H9 (cell line): ENCODE measurements at regions not wholly inside any gene's neighbourhood (a gene's known extent, or its start where the extent isn't known, plus 50 kb on each side); places are given as distances from the start of the nearest gene placed in this dataset.

ENCODE experiments used
- DNase-seq: peaks from one replicate; pipeline ENCODE4 v3.0.0-alpha.2; 2017
- H2AFZ ChIP-seq: one replicate; pipeline ENCODE4 v1.6.1; 2013; ENCODE audit warnings: mild to moderate bottlenecking, low read length, control low read depth, moderate library complexity
- H2AK5ac ChIP-seq: 2 replicates; pipeline ENCODE4 v1.6.1; 2013; ENCODE audit warnings: low read length, control low read depth, mixed read lengths; ENCODE audit not compliant: insufficient read length
- H2BK120ac ChIP-seq: one replicate; pipeline ENCODE4 v1.6.1; 2013; ENCODE audit warnings: low read depth, mild to moderate bottlenecking, low read length, control low read depth, inconsistent platforms; ENCODE audit not compliant: poor library complexity, severe bottlenecking
- H2BK12ac ChIP-seq: 2 replicates; pipeline ENCODE4 v1.6.1; 2013; ENCODE audit warnings: low read length, control low read depth, mixed read lengths, low read depth; ENCODE audit not compliant: insufficient read length
- H2BK15ac ChIP-seq: 2 replicates; pipeline ENCODE4 v1.6.1; 2013; ENCODE audit warnings: low read depth, low read length, control low read depth
- H2BK20ac ChIP-seq: one replicate; pipeline ENCODE4 v1.6.1; 2013; ENCODE audit warnings: low read depth, mild to moderate bottlenecking, low read length, control low read depth, inconsistent platforms; ENCODE audit not compliant: poor library complexity, severe bottlenecking
- H2BK5ac ChIP-seq: 2 replicates; pipeline ENCODE4 v1.6.1; 2013; ENCODE audit warnings: low read length, control low read depth, mixed read lengths; ENCODE audit not compliant: insufficient read length
- H3K14ac ChIP-seq: 2 replicates; pipeline ENCODE4 v1.6.1; 2013; ENCODE audit warnings: low read length, control low read depth; ENCODE audit not compliant: insufficient read depth
- H3K18ac ChIP-seq: 2 replicates; pipeline ENCODE4 v1.6.1; 2013; ENCODE audit warnings: low read depth, mild to moderate bottlenecking, mixed read lengths, low read length, control low read depth; ENCODE audit not compliant: insufficient read length
- H3K23ac ChIP-seq: 2 replicates; pipeline ENCODE4 v1.6.1; 2013; ENCODE audit warnings: low read length, control low read depth, mixed read lengths, low read depth; ENCODE audit not compliant: insufficient read length
- H3K23me2 ChIP-seq: 2 replicates; pipeline ENCODE4 v1.6.1; 2013; ENCODE audit warnings: low read depth, mild to moderate bottlenecking, mixed read lengths, low read length, control low read depth; ENCODE audit not compliant: insufficient read length, poor library complexity, severe bottlenecking
- H3K27ac ChIP-seq: 2 replicates; pipeline ENCODE4 v1.5.1; 2013; ENCODE audit warnings: low read length, control low read depth, mixed read lengths, low read depth; ENCODE audit not compliant: insufficient read length
- H3K27me3 ChIP-seq: 2 replicates; pipeline ENCODE4 v1.6.1; 2013; ENCODE audit warnings: low read length, control low read depth, inconsistent platforms; ENCODE audit not compliant: insufficient read depth
- H3K4ac ChIP-seq: 2 replicates; pipeline ENCODE4 v1.6.1; 2013; ENCODE audit warnings: low read depth, mild to moderate bottlenecking, control low read depth, inconsistent platforms, low read length, moderate library complexity
- H3K4me1 ChIP-seq: 2 replicates; pipeline ENCODE4 v1.6.1; 2013; ENCODE audit warnings: low read length, control low read depth, inconsistent platforms; ENCODE audit not compliant: insufficient read depth
- H3K4me2 ChIP-seq: 2 replicates; pipeline ENCODE4 v1.6.1; 2013; ENCODE audit warnings: low read length, control low read depth, mixed read lengths; ENCODE audit not compliant: insufficient read length, insufficient read depth
- H3K56ac ChIP-seq: 2 replicates; pipeline ENCODE4 v1.6.1; 2013; ENCODE audit warnings: low read depth, mild to moderate bottlenecking, mixed read lengths, low read length, control low read depth; ENCODE audit not compliant: insufficient read length
- H3K79me1 ChIP-seq: 2 replicates; pipeline ENCODE4 v1.6.1; 2013; ENCODE audit warnings: low read depth, mild to moderate bottlenecking, moderate library complexity, low read length, control low read depth, inconsistent platforms; ENCODE audit not compliant: insufficient read depth, poor library complexity, severe bottlenecking
- H3K79me2 ChIP-seq: 2 replicates; pipeline ENCODE4 v1.6.1; 2013; ENCODE audit warnings: low read length, control low read depth, inconsistent platforms; ENCODE audit not compliant: insufficient read depth
- H3K9ac ChIP-seq: 2 replicates; pipeline ENCODE4 v1.6.1; 2013; ENCODE audit warnings: low read length, control low read depth, mixed read lengths; ENCODE audit not compliant: insufficient read length; ENCODE audit errors: extremely low read depth
- H3K9me3 ChIP-seq: one replicate; pipeline ENCODE4 v1.6.1; 2013; ENCODE audit warnings: low read depth, low read length, inconsistent platforms; ENCODE audit not compliant: control insufficient read depth
- H3T11ph ChIP-seq: one replicate; pipeline ENCODE4 v1.6.1; 2013; ENCODE audit warnings: mild to moderate bottlenecking, low read length, control low read depth, inconsistent platforms
- H4K20me1 ChIP-seq: one replicate; pipeline ENCODE4 v1.6.1; 2013; ENCODE audit not compliant: control insufficient read depth, insufficient read length, insufficient read depth
- H4K5ac ChIP-seq: 2 replicates; pipeline ENCODE4 v1.6.1; 2013; ENCODE audit warnings: low read depth, mild to moderate bottlenecking, mixed read lengths, low read length, control low read depth; ENCODE audit not compliant: insufficient read length
- H4K8ac ChIP-seq: replicated peaks from 2 replicates; pipeline ENCODE4 v1.6.1; 2013; ENCODE audit warnings: low read length, control low read depth, mixed read lengths, low read depth; ENCODE audit not compliant: insufficient read length
- H4K91ac ChIP-seq: 2 replicates; pipeline ENCODE4 v1.6.1; 2013; ENCODE audit warnings: low read depth, mild to moderate bottlenecking, moderate library complexity, mixed read lengths, low read length, control low read depth; ENCODE audit not compliant: insufficient read length
- H3K27ac Mint-ChIP-seq, 3 experiments: 2 replicates in 2 of 3; 3 replicates in 1 of 3; pipeline ENCODE4 v1.8.0; 2020 to 2021; ENCODE audit warnings: mixed read lengths in 3 of 3, mild to moderate bottlenecking in 1 of 3, moderate library complexity in 1 of 3
- H3K27me3 Mint-ChIP-seq: 2 replicates; pipeline ENCODE4 v1.8.0; 2021; ENCODE audit warnings: low read depth, mild to moderate bottlenecking, moderate library complexity, mixed read lengths
- H3K36me3 Mint-ChIP-seq, 3 experiments: 2 replicates in 2 of 3; 3 replicates in 1 of 3; pipeline ENCODE4 v1.8.0; 2020 to 2021; ENCODE audit warnings: low read depth in 3 of 3, mixed read lengths in 3 of 3; ENCODE audit not compliant: insufficient read depth in 1 of 3
- H3K4me1 Mint-ChIP-seq, 2 experiments: 2 replicates each; pipeline ENCODE4 v1.8.0; 2020; ENCODE audit warnings: mixed read lengths in 2 of 2
- H3K4me3 Mint-ChIP-seq, 2 experiments: 2 replicates in 1 of 2; 3 replicates in 1 of 2; pipeline ENCODE4 v1.8.0; 2020 to 2021; ENCODE audit warnings: mild to moderate bottlenecking in 2 of 2, mixed read lengths in 2 of 2, moderate library complexity in 1 of 2
- H3K9me3 Mint-ChIP-seq, 2 experiments: 2 replicates in 1 of 2; 3 replicates in 1 of 2; pipeline ENCODE4 v1.8.0; 2020; ENCODE audit warnings: mild to moderate bottlenecking in 2 of 2, mixed read lengths in 2 of 2, moderate library complexity in 1 of 2
- CTCF ChIP-seq: fragments of 200-600 bp; sonication (generic); conservative IDR thresholded peaks from 3 replicates; pipeline ENCODE4 v1.8.0; 2021; ENCODE audit warnings: antibody characterized with exemption, mild to moderate bottlenecking
- WGBS: extraction: QIAGEN DNeasy Blood & Tissue Kit; methylation state at CpG from one replicate; pipeline ENCODE4 v1.1.7; 2013; ENCODE audit warnings: missing lambda C conversion rate, low lambda C conversion rate, mixed read lengths; ENCODE audit not compliant: insufficient read length; ENCODE audit errors: extremely low coverage; 5-methylcytosine and 5-hydroxymethylcytosine counted together

GRCh38 chr11:113564527-113565130, 89.4 kb upstream of the DRD2 start:
- Histone ChIP-seq H2BK15ac (no peak overlapping the region), H3K79me2 (no peaks in the 10 kb centered on the region), H3K18ac (no peak overlapping the region), H3K23ac (no peak overlapping the region), H3K4ac (no peak overlapping the region), H4K8ac (no peak overlapping the region), H2BK20ac (no peak overlapping the region), H2BK120ac (no peak overlapping the region), H3K56ac (no peak overlapping the region), H2AFZ (no peak overlapping the region), H3K4me1 (peaks cover 9% of the 10 kb centered on the region; the same call in 1 of the 2 replicates), H4K5ac (no peak overlapping the region), H3T11ph (no peak overlapping the region), H2BK5ac (no peak overlapping the region), H3K23me2 (no peaks in the 10 kb centered on the region), H2AK5ac (no peak overlapping the region), H3K79me1 (no peaks in the 10 kb centered on the region), H3K4me2 (no peak overlapping the region), H3K27ac (no peak overlapping the region), H3K9me3 (no peaks in the 10 kb centered on the region), H2BK12ac (no peak overlapping the region), H3K9ac (no peak overlapping the region), H4K91ac (no peak overlapping the region), H3K27me3 (no peaks in the 10 kb centered on the region), H3K14ac (no peak overlapping the region), H4K20me1 (no peaks in the 10 kb centered on the region)
- Mint-ChIP-seq H3K27me3 (peaks cover 13% of the 10 kb centered on the region), H3K9me3 (no peaks in the 10 kb centered on the region), H3K4me1 (peaks cover 52 to 69% of the 10 kb centered on the region in 2 experiments), H3K27ac (no peak overlapping the region), H3K36me3 (no peaks in the 10 kb centered on the region; a peak in 1 of 7 replicates), H3K4me3 (no peak overlapping the region)
- TF ChIP-seq CTCF, result no peak
- DNase-seq, result no peak
- whole genome bisulfite sequencing, result no CpG with 5 or more reads among the region's 4 CpGs
